GM18508 (cell line): ENCODE measurements at regions not wholly inside any gene's neighbourhood (a gene's known extent, or its start where the extent isn't known, plus 50 kb on each side); places are given as distances from the start of the nearest gene placed in this dataset.

Experiments
- ATAC-seq: cut with Tn5 transposase; IDR thresholded peaks from one replicate; pipeline ENCODE4 v1.9.1; 2021; ENCODE audit warnings: moderate number of reproducible peaks; ENCODE audit not compliant: insufficient read depth, unreplicated experiment

DNA sequence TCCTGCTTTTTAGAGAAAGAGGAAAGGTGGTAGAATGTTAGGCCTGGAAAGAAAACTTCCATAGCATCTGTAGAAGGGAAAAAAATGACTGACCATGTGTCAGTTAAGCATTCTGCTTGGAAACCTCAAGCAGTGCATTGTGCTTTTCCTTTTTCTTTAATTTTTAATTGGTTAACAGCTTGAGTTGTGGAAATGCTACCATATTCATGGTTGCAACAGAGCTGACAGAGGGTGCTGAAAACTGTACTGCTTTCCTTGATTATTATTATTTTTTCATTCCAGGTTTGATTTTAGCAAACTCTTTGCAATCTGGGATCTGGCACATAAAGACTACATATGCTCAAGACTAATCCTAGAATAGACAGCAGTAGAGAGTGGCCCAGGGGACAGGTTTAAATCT, 404.5 kb downstream of the EPHA4 start:
- ATAC-seq = no peak

DNA sequence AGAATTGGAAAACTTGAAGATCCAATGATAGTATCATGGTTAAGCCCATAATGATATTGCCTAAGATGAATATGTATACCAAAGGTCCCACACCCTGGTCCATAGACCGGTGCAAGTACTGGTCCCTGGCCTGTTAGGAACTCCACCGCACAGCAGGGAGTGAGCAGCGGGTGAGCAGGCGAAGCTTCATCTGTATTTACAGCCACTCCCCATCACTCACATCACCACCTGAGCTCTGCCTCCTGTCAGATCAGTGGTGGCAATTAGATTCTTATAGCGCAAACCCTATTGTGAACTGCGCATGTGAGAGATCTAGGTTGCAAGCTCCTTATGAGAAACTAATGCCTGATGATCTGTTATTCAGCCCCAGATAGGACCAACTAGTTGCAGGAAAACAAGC, 402.4 kb downstream of the EPHA4 start:
- no peak for ATAC-seq

- ATAC-seq = no peak
Observed at GRCh38 chr2:221170548-221170947, 401.6 kb downstream of the EPHA4 start.

DNA sequence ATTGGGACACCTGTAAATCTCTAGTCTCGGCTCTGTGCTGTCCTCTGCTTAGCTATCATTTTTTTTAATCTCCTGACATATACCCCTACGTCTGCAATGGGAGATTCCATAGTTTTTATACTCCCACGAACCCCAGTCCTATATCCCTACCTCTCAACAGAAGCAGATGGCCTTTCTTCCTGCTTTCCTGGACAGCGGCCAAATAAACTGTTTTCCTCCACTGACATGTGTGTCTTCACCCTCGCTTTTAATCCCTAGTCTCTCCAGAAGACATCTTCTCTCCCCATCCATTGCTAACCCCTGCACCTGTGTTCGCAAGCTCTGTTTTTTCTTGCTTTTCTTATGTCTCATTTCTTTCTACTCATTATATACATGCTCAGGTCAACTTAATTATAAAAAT, 395.4 kb downstream of the EPHA4 start:
- no peak for ATAC-seq

DNA sequence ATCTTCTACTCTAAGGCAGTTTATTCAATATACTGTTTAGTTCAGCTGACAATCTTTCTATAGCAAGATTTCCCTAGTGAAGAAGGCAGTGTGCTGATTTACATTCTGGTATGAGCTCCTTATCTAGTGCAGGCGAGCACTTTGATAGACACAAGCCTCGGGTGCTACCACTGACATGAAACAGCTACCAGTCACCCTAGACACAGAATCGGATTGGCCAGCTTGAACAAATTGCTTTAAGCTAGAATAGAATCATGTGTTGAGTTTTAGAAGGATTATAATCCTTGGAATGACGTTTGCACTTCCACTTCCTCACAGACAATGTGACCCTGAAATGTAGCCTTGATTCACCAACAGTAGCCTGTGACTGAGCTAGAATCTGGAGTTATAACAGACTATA, 394.0 kb downstream of the EPHA4 start:
- no peak for ATAC-seq

GRCh38 chr2:221186873-221187272, 385.2 kb downstream of the EPHA4 start:
- no peak for ATAC-seq

GRCh38 chr2:221189431-221190067, 382.6 kb downstream of the EPHA4 start:
- no peak for ATAC-seq

DNA sequence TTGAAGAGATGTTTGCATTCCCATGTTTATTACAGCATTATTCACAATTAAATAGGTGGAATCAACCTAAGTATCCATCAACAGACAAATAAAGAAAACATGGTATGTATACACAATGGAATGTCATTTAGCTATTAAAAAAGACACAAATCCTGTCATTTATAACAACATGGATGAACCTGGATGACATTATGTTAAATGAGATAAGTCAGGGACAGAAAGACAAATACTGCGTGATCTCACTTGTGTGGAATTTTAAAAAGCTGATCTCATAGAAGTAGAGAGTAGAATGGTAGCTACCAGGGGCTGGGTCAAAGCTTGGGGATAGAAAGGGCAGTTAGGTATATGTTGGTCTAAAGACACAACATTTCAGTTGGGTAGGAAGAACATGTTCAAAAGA, 376.3 kb downstream of the EPHA4 start:
- no peak for ATAC-seq

- no peak for ATAC-seq
Observed at GRCh38 chr2:221197225-221197856, 374.8 kb downstream of the EPHA4 start.

GRCh38 chr2:221198309-221198708, 373.8 kb downstream of the EPHA4 start:
- ATAC-seq = no peak

DNA sequence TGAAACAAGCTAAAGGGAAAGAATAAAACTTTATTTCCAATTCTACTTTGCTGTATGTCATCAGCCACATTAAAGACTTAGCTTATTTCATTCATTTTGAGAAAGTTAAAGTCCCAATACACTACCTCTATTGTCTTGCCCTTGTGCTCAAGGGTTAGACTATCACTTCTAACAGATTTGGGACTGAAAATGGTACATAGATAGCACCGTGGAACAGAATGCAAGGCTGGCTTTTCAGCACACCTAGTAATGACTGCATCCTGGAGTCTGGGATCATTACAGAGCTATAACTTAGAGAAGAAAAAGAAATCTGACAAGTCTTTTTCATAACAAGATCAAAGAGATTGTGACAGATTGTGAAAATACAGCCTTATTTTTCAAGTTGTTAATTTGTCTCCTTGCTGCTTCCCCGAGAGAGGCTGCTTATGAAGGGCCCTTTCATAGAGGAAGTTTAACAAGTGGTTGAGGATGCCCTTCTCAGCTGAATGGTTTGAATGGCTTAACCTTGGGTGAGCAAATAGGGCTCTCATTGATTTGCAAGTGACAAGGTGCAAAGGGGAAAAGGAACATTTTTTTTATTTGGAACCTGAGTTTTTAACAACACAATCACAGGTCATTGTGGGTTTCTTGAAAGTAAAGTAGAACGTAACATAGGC, 371.8 kb downstream of the EPHA4 start:
- ATAC-seq = no peak

DNA sequence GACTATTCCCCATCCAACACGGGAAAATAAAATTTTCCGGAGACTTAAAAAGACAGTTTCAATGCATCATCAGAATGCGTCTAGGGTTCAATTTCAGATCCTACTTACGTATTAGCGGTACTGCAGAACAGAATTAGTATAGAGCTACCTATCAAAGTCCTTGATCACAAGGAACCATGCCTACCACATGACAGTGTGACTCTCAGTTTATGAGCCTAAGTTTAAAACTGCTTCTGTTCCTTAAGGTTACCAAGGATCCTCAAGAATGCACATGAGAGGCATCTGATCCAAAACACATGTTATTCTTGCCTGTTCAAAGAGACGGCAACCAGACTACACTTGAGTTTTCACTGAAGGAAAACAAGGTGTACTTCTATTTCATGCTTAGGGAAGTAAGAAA, 369.7 kb downstream of the EPHA4 start:
- ATAC-seq = no peak

GRCh38 chr2:221203125-221203524, 369.0 kb downstream of the EPHA4 start:
- peak; percentile 98 for ATAC-seq

DNA sequence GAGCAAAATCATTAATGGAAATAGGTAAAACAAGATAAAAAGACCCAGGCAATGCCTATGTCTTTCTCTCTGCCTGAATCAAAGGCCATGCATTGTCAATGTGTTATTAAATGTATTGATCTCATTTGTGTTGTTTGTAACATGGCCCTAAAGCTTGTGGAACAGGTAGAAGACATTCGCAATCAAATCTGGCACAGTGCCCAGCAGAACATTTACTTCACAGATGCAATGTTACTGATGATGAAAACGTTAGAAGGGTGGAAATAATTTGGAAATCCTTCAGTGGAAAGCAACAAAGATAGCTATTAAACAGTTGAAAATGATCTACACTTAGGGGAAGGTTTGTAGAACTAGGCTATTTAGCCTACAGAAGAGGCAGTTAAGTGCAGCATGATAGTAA, 368.2 kb downstream of the EPHA4 start:
- ATAC-seq = no peak

- ATAC-seq = no peak
Observed at GRCh38 chr2:221204699-221205098, 367.4 kb downstream of the EPHA4 start.

- no peak for ATAC-seq
Observed at GRCh38 chr2:221205103-221205673, 366.9 kb downstream of the EPHA4 start.

- ATAC-seq = no peak
Observed at GRCh38 chr2:221210686-221211085, 361.4 kb downstream of the EPHA4 start.

GRCh38 chr2:221211653-221212052, 360.5 kb downstream of the EPHA4 start:
- ATAC-seq = no peak

- ATAC-seq = no peak
Observed at GRCh38 chr2:221212105-221212504, 360.0 kb downstream of the EPHA4 start.

DNA sequence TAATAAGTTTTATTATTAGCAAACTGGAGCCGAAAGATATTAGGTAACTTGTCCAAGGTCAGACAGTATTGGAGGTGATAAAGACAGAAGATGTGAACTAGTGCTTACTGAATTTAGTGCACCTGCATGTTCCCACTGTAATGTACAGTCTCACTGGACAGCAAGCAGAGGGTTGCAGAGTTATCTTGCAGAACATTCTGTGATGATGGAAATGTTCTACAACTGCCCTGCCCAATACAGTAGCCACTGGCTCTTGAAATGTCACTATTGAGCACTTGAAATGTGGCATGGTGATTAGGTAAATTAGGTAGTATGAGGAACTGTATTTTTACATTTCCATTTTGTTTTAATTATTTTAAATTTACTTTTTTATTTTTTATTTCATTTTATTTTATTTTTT, 356.6 kb downstream of the EPHA4 start:
- ATAC-seq = no peak

GRCh38 chr2:221216636-221217035, 355.5 kb downstream of the EPHA4 start:
- no peak for ATAC-seq

DNA sequence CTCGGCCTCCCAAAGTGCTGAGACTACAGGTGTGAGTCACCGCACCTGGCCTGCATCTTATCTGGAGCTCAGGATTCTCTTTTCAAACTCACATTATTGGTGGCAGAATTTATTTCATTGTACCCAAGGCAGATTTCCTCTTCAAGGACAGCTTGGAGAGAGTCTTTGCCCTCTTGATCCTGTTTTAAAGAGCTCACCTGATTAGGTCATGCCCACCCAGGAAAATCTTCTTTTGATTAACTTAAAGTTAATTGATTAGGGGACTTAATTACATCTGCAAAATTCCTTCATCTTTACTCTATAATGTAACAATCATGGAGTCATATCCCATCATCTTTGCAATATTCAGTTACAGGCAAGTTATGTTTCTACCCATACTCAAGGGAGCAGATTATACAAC, 346.4 kb downstream of the EPHA4 start:
- ATAC-seq = no peak
